Lung (tissue), 11 donors: ENCODE measurements at regions not wholly inside any gene's neighbourhood (a gene's known extent, or its start where the extent isn't known, plus 50 kb on each side); places are given as distances from the start of the nearest gene placed in this dataset.
A peak's percentile ranks its signal among the peaks of the same experiment; 100 is the strongest.

Experiments used
- ATAC-seq: fragments of 200-7000 bp; cut with Tn5 transposase; one replicate; pipeline ENCODE4 v1.9.1; 2020; ENCODE audit warnings: moderate number of reproducible peaks; ENCODE audit not compliant: insufficient read depth, low FRiP score
- DNase-seq, 3 donors: peaks; one replicate each; pipeline ENCODE4 v3.0.0-alpha.2; 2013 to 2017
- H3K27ac ChIP-seq, 2 donors: one replicate each; pipeline ENCODE4 v1.5.1; 2013; ENCODE audit warnings: mild to moderate bottlenecking in 2 of 2, moderate library complexity in 2 of 2, control low read depth in 1 of 2, inconsistent platforms in 1 of 2, low read depth in 1 of 2, low read length in 1 of 2
- H3K27me3 ChIP-seq, 3 donors: one replicate each; pipeline ENCODE4 v1.5.1; 2013; ENCODE audit warnings: low read length in 2 of 3; ENCODE audit not compliant: control insufficient read depth in 3 of 3, insufficient read depth in 3 of 3
- H3K36me3 ChIP-seq, 4 donors: one replicate each; pipeline ENCODE4 v1.5.1; 2013; ENCODE audit warnings: low read length in 4 of 4, mild to moderate bottlenecking in 1 of 4, moderate library complexity in 1 of 4; ENCODE audit not compliant: control insufficient read depth in 4 of 4, insufficient read depth in 4 of 4
- H3K4me1 ChIP-seq, 5 donors: one replicate each; pipeline ENCODE4 v1.5.1; 2013; ENCODE audit warnings: low read length in 5 of 5, mild to moderate bottlenecking in 2 of 5, moderate library complexity in 1 of 5; ENCODE audit not compliant: control insufficient read depth in 5 of 5, insufficient read depth in 5 of 5
- H3K4me3 ChIP-seq: one replicate; pipeline ENCODE4 v1.5.1; 2013; ENCODE audit warnings: mild to moderate bottlenecking, control low read depth, moderate library complexity
- H3K9ac ChIP-seq, 2 donors: one replicate each; pipeline ENCODE4 v1.5.1; 2013; ENCODE audit warnings: low read length in 2 of 2, control low read depth in 1 of 2; ENCODE audit not compliant: insufficient read depth in 1 of 2
- H3K9me3 ChIP-seq, 4 donors: one replicate each; pipeline ENCODE4 v1.5.1; 2013; ENCODE audit warnings: low read length in 3 of 4, mild to moderate bottlenecking in 1 of 4, moderate library complexity in 1 of 4; ENCODE audit not compliant: control insufficient read depth in 4 of 4, insufficient read depth in 3 of 4
- WGBS, 2 donors: extraction: QIAGEN DNeasy Blood & Tissue Kit; methylation state at CpG; one replicate each; pipeline ENCODE4 v1.1.7; 2013; 5-methylcytosine and 5-hydroxymethylcytosine counted together
- TF ChIP-seq, protein P1 (sequence below): IDR thresholded peaks from 2 replicates; pipeline ENCODE4 v1.5.1; 2012; ENCODE audit warnings: mild to moderate bottlenecking; ENCODE audit errors: control extremely low read depth, extremely low read depth
- donor health status: control.
- donor health status: control.
- donor health status: Bipolar disorder and iron deficiency.
- donor health status: healthy.
- donor health status: DM: yes; HTN: yes; CAD: no.

DNA sequence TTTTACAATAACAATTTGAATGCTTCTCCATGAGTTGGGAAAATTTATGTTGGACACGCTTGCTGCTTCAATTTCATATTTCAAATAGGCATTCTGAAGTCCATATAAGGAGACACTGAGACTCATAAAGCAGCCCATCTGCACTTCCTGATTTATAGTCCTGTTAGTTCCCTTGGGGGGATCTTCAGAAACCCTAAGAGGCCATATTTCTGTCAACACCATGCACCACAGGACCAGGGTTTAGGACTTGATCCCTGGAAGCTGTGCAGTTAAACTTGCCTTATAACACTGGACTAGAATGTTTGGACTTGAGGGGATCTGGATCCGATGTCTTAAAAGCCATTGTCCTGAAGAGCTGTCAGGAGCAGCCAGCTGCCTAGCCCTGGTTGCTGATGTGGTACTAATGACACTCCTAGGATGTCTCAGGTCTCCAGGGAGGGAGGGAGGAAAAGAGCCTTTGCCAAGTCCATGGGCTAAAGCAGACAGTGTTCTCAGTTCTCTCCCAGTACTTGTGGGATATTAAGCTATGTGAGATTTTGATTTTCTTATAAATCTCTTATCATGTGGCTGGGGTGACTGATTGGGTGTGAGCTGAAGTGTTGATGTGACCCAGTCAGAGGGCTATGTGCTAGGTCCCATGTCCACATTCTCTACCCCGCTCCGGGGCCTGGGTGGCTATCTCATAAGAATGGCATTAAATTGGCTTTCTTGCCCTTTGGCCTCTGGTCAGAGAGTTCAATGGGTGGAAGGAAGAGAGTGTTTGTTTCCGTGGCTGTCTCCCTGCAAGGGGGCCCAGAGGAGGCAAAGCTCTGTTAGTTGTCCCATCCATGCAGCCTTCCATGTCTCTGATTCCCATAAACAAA lies 399.8 kb downstream of the OSTF1 start:
- Histone ChIP-seq H3K4me1 (no peaks in the 10 kb centered on the region), H3K9me3 (no peaks in the 10 kb centered on the region), H3K36me3 (no peaks in the 10 kb centered on the region), H3K27ac (no peak overlapping the region), H3K27me3 (no peaks in the 10 kb centered on the region), H3K9ac (no peak overlapping the region), H3K4me3 (no peak overlapping the region)
- DNase-seq (peak in 1 of 3 donors; percentile 20), ATAC-seq (no peak)
- WGBS, 2 donors = 63 to 78% methylated on average over 5 of the region's 5 CpGs
- TF ChIP-seq, protein P1, sequence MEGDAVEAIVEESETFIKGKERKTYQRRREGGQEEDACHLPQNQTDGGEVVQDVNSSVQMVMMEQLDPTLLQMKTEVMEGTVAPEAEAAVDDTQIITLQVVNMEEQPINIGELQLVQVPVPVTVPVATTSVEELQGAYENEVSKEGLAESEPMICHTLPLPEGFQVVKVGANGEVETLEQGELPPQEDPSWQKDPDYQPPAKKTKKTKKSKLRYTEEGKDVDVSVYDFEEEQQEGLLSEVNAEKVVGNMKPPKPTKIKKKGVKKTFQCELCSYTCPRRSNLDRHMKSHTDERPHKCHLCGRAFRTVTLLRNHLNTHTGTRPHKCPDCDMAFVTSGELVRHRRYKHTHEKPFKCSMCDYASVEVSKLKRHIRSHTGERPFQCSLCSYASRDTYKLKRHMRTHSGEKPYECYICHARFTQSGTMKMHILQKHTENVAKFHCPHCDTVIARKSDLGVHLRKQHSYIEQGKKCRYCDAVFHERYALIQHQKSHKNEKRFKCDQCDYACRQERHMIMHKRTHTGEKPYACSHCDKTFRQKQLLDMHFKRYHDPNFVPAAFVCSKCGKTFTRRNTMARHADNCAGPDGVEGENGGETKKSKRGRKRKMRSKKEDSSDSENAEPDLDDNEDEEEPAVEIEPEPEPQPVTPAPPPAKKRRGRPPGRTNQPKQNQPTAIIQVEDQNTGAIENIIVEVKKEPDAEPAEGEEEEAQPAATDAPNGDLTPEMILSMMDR = no peak

- DNase-seq = no peak
- Histone ChIP-seq H3K4me1 (no peaks in the 10 kb centered on the region), H3K27ac (no peak overlapping the region), H3K36me3 (no peaks in the 10 kb centered on the region), H3K9me3 (no peaks in the 10 kb centered on the region), H3K4me3 (no peak overlapping the region), H3K9ac (no peak overlapping the region), H3K27me3 (no peaks in the 10 kb centered on the region)
- no peak for ATAC-seq
- 76 to 91% methylated on average over 6 of the region's 6 CpGs for WGBS, 2 donors
- TF ChIP-seq, protein P1 = no peak
Observed at GRCh38 chr9:75488719-75489110, 400.4 kb downstream of the OSTF1 start.

GRCh38 chr9:75490326-75490725 lies 400.1 kb upstream of the PCSK5 start:
- H3K4me3 ChIP-seq = no peak overlapping the region
- no peak overlapping the region for H3K9ac ChIP-seq
- WGBS, 2 donors = 76 to 84% methylated on average over 2 of the region's 2 CpGs
- ATAC-seq = no peak
- H3K27me3 ChIP-seq = no peaks in the 10 kb centered on the region
- no peaks in the 10 kb centered on the region for H3K36me3 ChIP-seq
- H3K9me3 ChIP-seq = no peaks in the 10 kb centered on the region
- DNase-seq = no peak
- H3K27ac ChIP-seq = no peak overlapping the region
- TF ChIP-seq, protein P1 = no peak
- no peaks in the 10 kb centered on the region for H3K4me1 ChIP-seq
